SK-N-SH treated with all-trans-retinoic acid at 6 μM for 48 hours (cell line): ENCODE measurements at regions not wholly inside any gene's neighbourhood (a gene's known extent, or its start where the extent isn't known, plus 50 kb on each side); places are given as distances from the start of the nearest gene placed in this dataset.

Experiments
- ATAC-seq: fragments of 200-7000 bp; cut with Tn5 transposase; 3 replicates; pipeline ENCODE4 v1.9.1; 2020; ENCODE audit warnings: mild to moderate bottlenecking, moderate library complexity
- ARNTL ChIP-seq: fragments of 450-650 bp; formaldehyde crosslinking; IDR thresholded peaks from 2 replicates; pipeline ENCODE4 v1.5.0; 2020; ENCODE audit warnings: low read depth, mild to moderate bottlenecking, moderate library complexity, borderline replicate concordance
- BACH2 ChIP-seq: fragments of 250-450 bp; sonication (Bioruptor Pico); IDR thresholded peaks from 2 replicates; pipeline ENCODE4 v1.9.0; 2021; ENCODE audit warnings: mild to moderate bottlenecking, borderline replicate concordance
- CSDC2 ChIP-seq: fragments of 250-450 bp; sonication (Bioruptor Pico); IDR thresholded peaks from 2 replicates; pipeline ENCODE4 v1.5.0; 2020; ENCODE audit warnings: mild to moderate bottlenecking, moderate library complexity
- ESRRG ChIP-seq: fragments of 250-450 bp; sonication (Bioruptor Pico); IDR thresholded peaks from 2 replicates; pipeline ENCODE4 v1.6.1; 2021; ENCODE audit warnings: mild to moderate bottlenecking
- GLIS3 ChIP-seq: fragments of 250-450 bp; sonication (Bioruptor Pico); IDR thresholded peaks from 2 replicates; pipeline ENCODE4 v1.5.0; 2020; ENCODE audit warnings: mild to moderate bottlenecking, moderate library complexity
- ISL1 ChIP-seq: fragments of 250-450 bp; sonication (Bioruptor Pico); IDR thresholded peaks from 2 replicates; pipeline ENCODE4 v2.1.2; 2022; ENCODE audit warnings: mild to moderate bottlenecking, moderate library complexity
- OSR1 ChIP-seq: fragments of 250-450 bp; sonication (Bioruptor Pico); IDR thresholded peaks from 2 replicates; pipeline ENCODE4 v1.8.0; 2022; ENCODE audit warnings: moderate library complexity, mild to moderate bottlenecking, inconsistent platforms
- PATZ1 ChIP-seq: fragments of 250-450 bp; sonication (Bioruptor Pico); IDR thresholded peaks from 2 replicates; pipeline ENCODE4 v1.8.0; 2020; ENCODE audit warnings: mild to moderate bottlenecking, moderate library complexity, borderline replicate concordance
- POU6F1 ChIP-seq: fragments of 250-450 bp; sonication (Bioruptor Pico); IDR thresholded peaks from 2 replicates; pipeline ENCODE4 v1.8.0; 2021; ENCODE audit warnings: low read depth, mild to moderate bottlenecking, moderate library complexity, borderline replicate concordance
- PPARA ChIP-seq: fragments of 250-450 bp; sonication (Bioruptor Pico); IDR thresholded peaks from 2 replicates; pipeline ENCODE4 v1.5.0; 2020; ENCODE audit warnings: mild to moderate bottlenecking, borderline replicate concordance
- RARB ChIP-seq: fragments of 250-450 bp; sonication (Bioruptor Pico); IDR thresholded peaks from 2 replicates; pipeline ENCODE4 v1.8.0; 2021; ENCODE audit warnings: mild to moderate bottlenecking, moderate library complexity
- SNAI2 ChIP-seq: fragments of 250-450 bp; sonication (Bioruptor Pico); IDR thresholded peaks from 2 replicates; pipeline ENCODE4 v1.5.0; 2020; ENCODE audit warnings: mild to moderate bottlenecking, moderate library complexity
- TCF4 ChIP-seq: fragments of 250-450 bp; sonication (Bioruptor Pico); IDR thresholded peaks from 2 replicates; pipeline ENCODE4 v1.8.0; 2021; ENCODE audit warnings: mild to moderate bottlenecking, moderate library complexity, borderline replicate concordance
- TOX ChIP-seq: fragments of 250-450 bp; sonication (Bioruptor Pico); IDR thresholded peaks from 2 replicates; pipeline ENCODE4 v1.8.0; 2021; ENCODE audit warnings: mild to moderate bottlenecking, moderate library complexity, borderline replicate concordance
- ZC3H10 ChIP-seq: fragments of 250-450 bp; sonication (Bioruptor Pico); IDR thresholded peaks from 2 replicates; pipeline ENCODE4 v1.5.1; 2021; ENCODE audit warnings: mild to moderate bottlenecking, moderate library complexity
- ZFP3 ChIP-seq: fragments of 250-450 bp; sonication (Bioruptor Pico); IDR thresholded peaks from 2 replicates; pipeline ENCODE4 v1.5.0; 2020; ENCODE audit warnings: mild to moderate bottlenecking, moderate library complexity
- ZFP30 ChIP-seq: fragments of 450-650 bp; formaldehyde crosslinking; IDR thresholded peaks from 2 replicates; pipeline ENCODE4 v1.5.0; 2022; ENCODE audit warnings: mild to moderate bottlenecking, moderate library complexity
- ZNF565 ChIP-seq: fragments of 450-650 bp; formaldehyde crosslinking; conservative IDR thresholded peaks from 2 replicates; pipeline ENCODE4 v1.5.0; 2020; ENCODE audit warnings: low read depth, mild to moderate bottlenecking, moderate library complexity
- ZNF70 ChIP-seq: fragments of 450-650 bp; formaldehyde crosslinking; IDR thresholded peaks from 2 replicates; pipeline ENCODE4 v1.5.0; 2020; ENCODE audit warnings: mild to moderate bottlenecking, moderate library complexity
- ZNF8 ChIP-seq: fragments of 450-650 bp; formaldehyde crosslinking; IDR thresholded peaks from 2 replicates; pipeline ENCODE4 v1.5.0; 2020; ENCODE audit warnings: mild to moderate bottlenecking, moderate library complexity
- TF ChIP-seq, protein P1 (sequence below): fragments of 250-450 bp; sonication (Bioruptor Pico); IDR thresholded peaks from 2 replicates; pipeline ENCODE4 v1.5.1; 2020; ENCODE audit warnings: low read depth, mild to moderate bottlenecking, moderate library complexity
- TF ChIP-seq, protein P2 (sequence below): fragments of 250-450 bp; sonication (Bioruptor Pico); IDR thresholded peaks from 2 replicates; pipeline ENCODE4 v1.5.0; 2020; ENCODE audit warnings: mild to moderate bottlenecking, moderate library complexity
- TF ChIP-seq, protein P3 (sequence below): fragments of 250-450 bp; sonication (Bioruptor Pico); IDR thresholded peaks from 2 replicates; pipeline ENCODE4 v1.5.1; 2021; ENCODE audit warnings: mild to moderate bottlenecking, moderate library complexity

DNA sequence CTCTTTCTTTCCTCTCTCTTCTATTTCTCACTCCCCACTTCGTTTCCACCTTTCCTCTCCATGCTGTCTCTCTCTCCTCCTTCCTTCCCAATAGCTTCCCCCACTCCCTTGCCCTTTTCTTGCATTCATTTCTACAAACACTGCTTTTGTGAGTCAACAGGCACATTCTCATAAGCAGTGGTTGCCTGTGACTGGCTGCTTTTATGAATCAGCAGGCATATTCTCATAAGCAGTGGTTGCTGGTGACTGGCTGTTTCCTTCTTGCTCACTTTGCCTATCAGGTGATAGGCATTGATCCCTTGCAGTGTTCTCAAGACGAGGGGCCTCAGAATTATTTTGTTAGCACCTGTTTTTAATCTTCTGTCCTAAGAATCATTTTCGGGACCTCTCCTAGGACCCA lies 116.1 kb upstream of the ACTBL2 start:
- TF ChIP-seq ZNF8 (CRISPR knock-in tag): no peak
- no peak for TF ChIP-seq ZFP3 (CRISPR knock-in tag)
- no peak for TF ChIP-seq ZNF565
- no peak for TF ChIP-seq ISL1 (CRISPR knock-in tag)
- no peak for TF ChIP-seq PATZ1 (CRISPR knock-in tag)
- TF ChIP-seq ZC3H10: no peak
- TF ChIP-seq BACH2 (CRISPR knock-in tag): no peak
- no peak for TF ChIP-seq TCF4 (CRISPR knock-in tag)
- no peak for TF ChIP-seq TOX (CRISPR knock-in tag)
- TF ChIP-seq ESRRG (CRISPR knock-in tag): no peak
- TF ChIP-seq GLIS3 (CRISPR knock-in tag): no peak
- no peak for TF ChIP-seq ZNF70
- no peak for TF ChIP-seq ZFP30 (CRISPR knock-in tag)
- TF ChIP-seq RARB: no peak
- no peak for TF ChIP-seq PPARA (CRISPR knock-in tag)
- no peak for TF ChIP-seq CSDC2 (CRISPR knock-in tag)
- TF ChIP-seq, protein P1, sequence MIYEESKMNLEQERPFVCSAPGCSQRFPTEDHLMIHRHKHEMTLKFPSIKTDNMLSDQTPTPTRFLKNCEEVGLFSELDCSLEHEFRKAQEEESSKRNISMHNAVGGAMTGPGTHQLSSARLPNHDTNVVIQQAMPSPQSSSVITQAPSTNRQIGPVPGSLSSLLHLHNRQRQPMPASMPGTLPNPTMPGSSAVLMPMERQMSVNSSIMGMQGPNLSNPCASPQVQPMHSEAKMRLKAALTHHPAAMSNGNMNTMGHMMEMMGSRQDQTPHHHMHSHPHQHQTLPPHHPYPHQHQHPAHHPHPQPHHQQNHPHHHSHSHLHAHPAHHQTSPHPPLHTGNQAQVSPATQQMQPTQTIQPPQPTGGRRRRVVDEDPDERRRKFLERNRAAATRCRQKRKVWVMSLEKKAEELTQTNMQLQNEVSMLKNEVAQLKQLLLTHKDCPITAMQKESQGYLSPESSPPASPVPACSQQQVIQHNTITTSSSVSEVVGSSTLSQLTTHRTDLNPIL (CRISPR knock-in tag): no peak
- ATAC-seq: peak; percentile 81

- no peak for ATAC-seq
- no peak for TF ChIP-seq ZC3H10
- no peak for TF ChIP-seq ZNF565
- TF ChIP-seq, protein P2, sequence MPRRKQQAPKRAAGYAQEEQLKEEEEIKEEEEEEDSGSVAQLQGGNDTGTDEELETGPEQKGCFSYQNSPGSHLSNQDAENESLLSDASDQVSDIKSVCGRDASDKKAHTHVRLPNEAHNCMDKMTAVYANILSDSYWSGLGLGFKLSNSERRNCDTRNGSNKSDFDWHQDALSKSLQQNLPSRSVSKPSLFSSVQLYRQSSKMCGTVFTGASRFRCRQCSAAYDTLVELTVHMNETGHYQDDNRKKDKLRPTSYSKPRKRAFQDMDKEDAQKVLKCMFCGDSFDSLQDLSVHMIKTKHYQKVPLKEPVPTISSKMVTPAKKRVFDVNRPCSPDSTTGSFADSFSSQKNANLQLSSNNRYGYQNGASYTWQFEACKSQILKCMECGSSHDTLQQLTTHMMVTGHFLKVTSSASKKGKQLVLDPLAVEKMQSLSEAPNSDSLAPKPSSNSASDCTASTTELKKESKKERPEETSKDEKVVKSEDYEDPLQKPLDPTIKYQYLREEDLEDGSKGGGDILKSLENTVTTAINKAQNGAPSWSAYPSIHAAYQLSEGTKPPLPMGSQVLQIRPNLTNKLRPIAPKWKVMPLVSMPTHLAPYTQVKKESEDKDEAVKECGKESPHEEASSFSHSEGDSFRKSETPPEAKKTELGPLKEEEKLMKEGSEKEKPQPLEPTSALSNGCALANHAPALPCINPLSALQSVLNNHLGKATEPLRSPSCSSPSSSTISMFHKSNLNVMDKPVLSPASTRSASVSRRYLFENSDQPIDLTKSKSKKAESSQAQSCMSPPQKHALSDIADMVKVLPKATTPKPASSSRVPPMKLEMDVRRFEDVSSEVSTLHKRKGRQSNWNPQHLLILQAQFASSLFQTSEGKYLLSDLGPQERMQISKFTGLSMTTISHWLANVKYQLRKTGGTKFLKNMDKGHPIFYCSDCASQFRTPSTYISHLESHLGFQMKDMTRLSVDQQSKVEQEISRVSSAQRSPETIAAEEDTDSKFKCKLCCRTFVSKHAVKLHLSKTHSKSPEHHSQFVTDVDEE: no peak
- no peak for TF ChIP-seq BACH2 (CRISPR knock-in tag)
- TF ChIP-seq PATZ1 (CRISPR knock-in tag): no peak
- no peak for TF ChIP-seq PPARA (CRISPR knock-in tag)
- TF ChIP-seq, protein P3, sequence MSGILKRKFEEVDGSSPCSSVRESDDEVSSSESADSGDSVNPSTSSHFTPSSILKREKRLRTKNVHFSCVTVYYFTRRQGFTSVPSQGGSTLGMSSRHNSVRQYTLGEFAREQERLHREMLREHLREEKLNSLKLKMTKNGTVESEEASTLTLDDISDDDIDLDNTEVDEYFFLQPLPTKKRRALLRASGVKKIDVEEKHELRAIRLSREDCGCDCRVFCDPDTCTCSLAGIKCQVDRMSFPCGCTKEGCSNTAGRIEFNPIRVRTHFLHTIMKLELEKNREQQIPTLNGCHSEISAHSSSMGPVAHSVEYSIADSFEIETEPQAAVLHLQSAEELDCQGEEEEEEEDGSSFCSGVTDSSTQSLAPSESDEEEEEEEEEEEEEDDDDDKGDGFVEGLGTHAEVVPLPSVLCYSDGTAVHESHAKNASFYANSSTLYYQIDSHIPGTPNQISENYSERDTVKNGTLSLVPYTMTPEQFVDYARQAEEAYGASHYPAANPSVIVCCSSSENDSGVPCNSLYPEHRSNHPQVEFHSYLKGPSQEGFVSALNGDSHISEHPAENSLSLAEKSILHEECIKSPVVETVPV: no peak
- no peak for TF ChIP-seq ARNTL (CRISPR knock-in tag)
- TF ChIP-seq ZFP3 (CRISPR knock-in tag): no peak
Observed at GRCh38 chr5:57598097-57598496, 115.5 kb upstream of the ACTBL2 start.

GRCh38 chr5:57595523-57595991 lies 112.9 kb upstream of the ACTBL2 start:
- no peak for ATAC-seq
- TF ChIP-seq POU6F1 (CRISPR knock-in tag) (no peak), BACH2 (CRISPR knock-in tag) (no peak), RARB (no peak), CSDC2 (CRISPR knock-in tag) (no peak), SNAI2 (CRISPR knock-in tag) (no peak), ZFP3 (CRISPR knock-in tag) (no peak), OSR1 (CRISPR knock-in tag) (no peak), ARNTL (CRISPR knock-in tag) (no peak), ISL1 (CRISPR knock-in tag) (0 out of 2 replicates have a peak, but pooled peaks have one; percentile 13), GLIS3 (CRISPR knock-in tag) (no peak), TOX (CRISPR knock-in tag) (no peak), ESRRG (CRISPR knock-in tag) (no peak), TCF4 (CRISPR knock-in tag) (peak; percentile 62; the same call in 1 of the 2 replicates), ZNF8 (CRISPR knock-in tag) (no peak)
- TF ChIP-seq, protein P1 (CRISPR knock-in tag): no peak
- TF ChIP-seq, protein P3: no peak
- TF ChIP-seq, all 23 proteins: peak for 2
